GM23338 (cell line): ENCODE measurements at regions not wholly inside any gene's neighbourhood (a gene's known extent, or its start where the extent isn't known, plus 50 kb on each side); places are given as distances from the start of the nearest gene placed in this dataset.
A peak's percentile ranks its signal among the peaks of the same experiment; 100 is the strongest.

Experiments
- ATAC-seq: fragments of 200-7000 bp; cut with Tn5 transposase; 3 replicates; pipeline ENCODE4 v1.9.1; 2020
- DNase-seq: peaks from one replicate; pipeline ENCODE4 v3.0.0-alpha.2; 2015; ENCODE audit warnings: low spot score
- H2AFZ ChIP-seq: fragments of 200-600 bp; sonication (generic); 2 replicates; pipeline ENCODE4 v1.8.0; 2016; ENCODE audit warnings: antibody characterized with exemption, mild to moderate bottlenecking, moderate library complexity
- H3F3A ChIP-seq: fragments of 200-600 bp; sonication (generic); replicated peaks from 2 replicates; pipeline ENCODE4 v1.8.0; 2017; ENCODE audit warnings: antibody characterized with exemption, mixed run types, low read depth
- H3K27ac ChIP-seq: fragments of 200-600 bp; sonication (generic); 2 replicates; pipeline ENCODE4 v1.6.1; 2016; ENCODE audit warnings: low read depth
- H3K27me3 ChIP-seq: fragments of 200-600 bp; sonication (generic); 2 replicates; pipeline ENCODE4 v1.8.0; 2016; ENCODE audit warnings: mild to moderate bottlenecking, mixed run types, moderate library complexity; ENCODE audit not compliant: insufficient read depth
- H3K36me3 ChIP-seq: fragments of 200-600 bp; sonication (generic); 2 replicates; pipeline ENCODE4 v1.8.0; 2016; ENCODE audit warnings: mild to moderate bottlenecking; ENCODE audit not compliant: insufficient read depth
- H3K4me1 ChIP-seq: fragments of 200-600 bp; sonication (generic); 2 replicates; pipeline ENCODE4 v1.8.0; 2016; ENCODE audit warnings: mild to moderate bottlenecking, moderate library complexity; ENCODE audit not compliant: insufficient read depth
- H3K4me2 ChIP-seq: fragments of 200-600 bp; sonication (generic); 2 replicates; pipeline ENCODE4 v1.7.1; 2017; ENCODE audit warnings: mixed run types
- H3K4me3 ChIP-seq: fragments of 200-600 bp; sonication (generic); 2 replicates; pipeline ENCODE4 v1.6.1; 2016; ENCODE audit warnings: mixed run types
- H3K79me2 ChIP-seq: fragments of 200-600 bp; sonication (generic); replicated peaks from 2 replicates; pipeline ENCODE4 v1.8.0; 2017; ENCODE audit warnings: mild to moderate bottlenecking; ENCODE audit not compliant: insufficient read depth
- H3K9me2 ChIP-seq: fragments of 200-600 bp; sonication (generic); 2 replicates; pipeline ENCODE4 v1.8.0; 2017; ENCODE audit not compliant: insufficient read depth
- H4K20me1 ChIP-seq: fragments of 200-600 bp; sonication (generic); replicated peaks from 2 replicates; pipeline ENCODE4 v1.8.0; 2017; ENCODE audit warnings: mild to moderate bottlenecking; ENCODE audit not compliant: insufficient read depth
- H3K27ac Mint-ChIP-seq: 2 replicates; pipeline ENCODE4 v1.8.0; 2020; ENCODE audit warnings: inconsistent platforms, mild to moderate bottlenecking, moderate library complexity, mixed read lengths
- H3K27me3 Mint-ChIP-seq: 3 replicates; pipeline ENCODE4 v1.8.0; 2022; ENCODE audit warnings: low read depth, mild to moderate bottlenecking, moderate library complexity, mixed read lengths, inconsistent platforms; ENCODE audit not compliant: insufficient read depth, poor library complexity
- H3K36me3 Mint-ChIP-seq: 3 replicates; pipeline ENCODE4 v1.8.0; 2021; ENCODE audit warnings: low read depth, mild to moderate bottlenecking, inconsistent platforms, moderate library complexity, mixed read lengths
- H3K4me1 Mint-ChIP-seq: 3 replicates; pipeline ENCODE4 v1.8.0; 2020; ENCODE audit warnings: mild to moderate bottlenecking, inconsistent platforms, mixed read lengths
- H3K4me3 Mint-ChIP-seq: 3 replicates; pipeline ENCODE4 v1.8.0; 2021; ENCODE audit warnings: moderate library complexity, mild to moderate bottlenecking, inconsistent platforms, mixed read lengths
- H3K9me3 Mint-ChIP-seq: 3 replicates; pipeline ENCODE4 v1.8.0; 2020; ENCODE audit warnings: moderate library complexity, mild to moderate bottlenecking, inconsistent platforms, mixed read lengths
- ETS1 ChIP-seq: IDR thresholded peaks from 2 replicates; pipeline ENCODE4 v1.6.1; 2016; ENCODE audit warnings: antibody characterized with exemption
- NANOG ChIP-seq: IDR thresholded peaks from 2 replicates; pipeline ENCODE4 v1.6.1; 2016; ENCODE audit warnings: antibody characterized with exemption, borderline replicate concordance
- POLR2AphosphoS5 ChIP-seq: IDR thresholded peaks from 2 replicates; pipeline ENCODE4 v1.6.1; 2016; ENCODE audit warnings: antibody characterized with exemption, low read depth
- REST ChIP-seq: IDR thresholded peaks from one replicate; pipeline ENCODE4 v1.6.1; 2018; ENCODE audit warnings: antibody characterized with exemption; ENCODE audit not compliant: unreplicated experiment
- ZNF331 ChIP-seq: fragments of 250-450 bp; sonication (Bioruptor Pico); IDR thresholded peaks from 2 replicates; pipeline ENCODE4 v1.5.0; 2020; ENCODE audit warnings: low read depth, mild to moderate bottlenecking, moderate library complexity
- ZNF462 ChIP-seq: fragments of 250-450 bp; sonication (Bioruptor Pico); IDR thresholded peaks from 2 replicates; pipeline ENCODE4 v1.5.0; 2020; ENCODE audit warnings: mild to moderate bottlenecking, moderate library complexity

- Mint-ChIP-seq H3K27me3 (peaks cover 2% of the 10 kb centered on the region), H3K27ac (no peak overlapping the region), H3K4me3 (no peak overlapping the region), H3K9me3 (peaks cover 3% of the 10 kb centered on the region; the same call in 1 of the 3 replicates), H3K4me1 (peaks cover 16% of the 10 kb centered on the region), H3K36me3 (peaks cover 7% of the 10 kb centered on the region; the same call in 1 of the 3 replicates)
- Histone ChIP-seq H3K79me2 (no peaks in the 10 kb centered on the region), H2AFZ (peak overlapping the region; percentile 11; the same call in 1 of the 2 replicates), H3K27ac (no peak overlapping the region), H3K4me1 (no peaks in the 10 kb centered on the region; the same call in 1 of the 2 replicates), H3K4me3 (no peak overlapping the region), H3K4me2 (no peak overlapping the region), H4K20me1 (no peaks in the 10 kb centered on the region), H3K36me3 (no peaks in the 10 kb centered on the region), H3F3A (no peaks in the 10 kb centered on the region), H3K27me3 (no peaks in the 10 kb centered on the region), H3K9me2 (peaks cover 3% of the 10 kb centered on the region; the same call in 1 of the 2 replicates)
- TF ChIP-seq REST (no peak), ZNF462 (CRISPR knock-in tag) (no peak), ZNF331 (no peak), ETS1 (no peak), POLR2AphosphoS5 (no peak), NANOG (no peak)
- DNase-seq = no peak
- ATAC-seq = no peak
Measured at GRCh38 chr2:16118611-16119590, 178.6 kb downstream of the MYCN start.
